OCI-LY3 (cell line): ENCODE measurements at regions not wholly inside any gene's neighbourhood (a gene's known extent, or its start where the extent isn't known, plus 50 kb on each side); places are given as distances from the start of the nearest gene placed in this dataset.

Experiments
- CTCF ChIP-seq: fragments of 200-600, 300-600 bp; sonication (generic); IDR thresholded peaks from 2 replicates; pipeline ENCODE4 v1.5.1; 2014; ENCODE audit warnings: antibody characterized with exemption, low read length, low read depth
- EZH2phosphoT487 ChIP-seq: fragments of 200-600 bp; shearing (Covaris generic); IDR thresholded peaks from 2 replicates; pipeline ENCODE4 v1.6.1; 2018; ENCODE audit warnings: antibody characterized with exemption, mixed run types, low read depth

DNA sequence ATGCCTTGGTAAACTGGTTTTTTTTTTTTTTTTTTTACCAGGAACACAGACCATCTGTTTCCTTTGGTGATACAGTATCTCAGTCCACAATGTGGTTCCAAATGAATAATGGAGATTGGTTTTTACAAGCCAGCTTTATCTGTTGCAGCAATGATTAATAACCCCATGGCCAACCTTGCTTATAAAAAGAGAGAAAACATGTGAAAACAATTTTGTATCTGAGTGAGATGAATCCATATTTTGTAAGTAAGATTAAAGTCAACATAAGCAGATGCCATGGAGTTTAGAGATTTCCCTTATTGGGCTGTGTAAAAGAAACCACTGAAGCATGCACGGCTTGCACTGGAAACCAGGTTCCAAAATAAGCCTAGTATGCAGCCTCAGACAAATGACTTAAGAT lies 108.6 kb upstream of the CNTNAP5 start:
- no peak for TF ChIP-seq CTCF
- no peak for TF ChIP-seq EZH2phosphoT487
